Trophoblast cell (in vitro differentiated cells and primary cell): ENCODE measurements at regions not wholly inside any gene's neighbourhood (a gene's known extent, or its start where the extent isn't known, plus 50 kb on each side); places are given as distances from the start of the nearest gene placed in this dataset.

Source experiments
- DNase-seq, 2 donors: peaks; one replicate each; pipeline ENCODE4 v3.0.0-alpha.2; 2016
- H2AFZ ChIP-seq: 2 replicates; pipeline ENCODE4 v1.6.1; 2013; ENCODE audit warnings: low read length, moderate library complexity, mild to moderate bottlenecking; ENCODE audit not compliant: insufficient read depth, poor library complexity
- H2AK5ac ChIP-seq: 2 replicates; pipeline ENCODE4 v1.6.1; 2013; ENCODE audit warnings: mild to moderate bottlenecking, low read length
- H2BK120ac ChIP-seq: 2 replicates; pipeline ENCODE4 v1.6.1; 2013; ENCODE audit warnings: low read length, mild to moderate bottlenecking, moderate library complexity; ENCODE audit not compliant: insufficient read depth, poor library complexity
- H2BK12ac ChIP-seq: 2 replicates; pipeline ENCODE4 v1.6.1; 2013; ENCODE audit warnings: mild to moderate bottlenecking, low read length, moderate library complexity
- H2BK5ac ChIP-seq: 2 replicates; pipeline ENCODE4 v1.6.1; 2013; ENCODE audit warnings: low read length, low read depth, moderate library complexity, mild to moderate bottlenecking; ENCODE audit not compliant: poor library complexity
- H3K14ac ChIP-seq: 2 replicates; pipeline ENCODE4 v1.6.1; 2013; ENCODE audit warnings: mild to moderate bottlenecking, low read length
- H3K18ac ChIP-seq: 2 replicates; pipeline ENCODE4 v1.6.1; 2013; ENCODE audit warnings: mild to moderate bottlenecking, low read length
- H3K23ac ChIP-seq: 2 replicates; pipeline ENCODE4 v1.6.1; 2013; ENCODE audit warnings: low read length
- H3K27ac ChIP-seq: 2 replicates; pipeline ENCODE4 v1.5.1; 2013; ENCODE audit warnings: low read depth, mild to moderate bottlenecking, inconsistent platforms, low read length, moderate library complexity
- H3K27me3 ChIP-seq: 2 replicates; pipeline ENCODE4 v1.6.1; 2013; ENCODE audit warnings: inconsistent platforms, mild to moderate bottlenecking, low read length, moderate library complexity; ENCODE audit not compliant: insufficient read depth
- H3K36me3 ChIP-seq, 2 experiments: 1 replicate in 1 of 2; 2 replicates in 1 of 2; pipeline ENCODE4 v1.6.1; 2013; ENCODE audit warnings: low read length in 2 of 2, mild to moderate bottlenecking in 2 of 2, moderate library complexity in 1 of 2; ENCODE audit not compliant: insufficient read depth in 2 of 2, control insufficient read depth in 1 of 2
- H3K4ac ChIP-seq: 2 replicates; pipeline ENCODE4 v1.6.1; 2013; ENCODE audit warnings: low read depth, mild to moderate bottlenecking, low read length, moderate library complexity
- H3K4me1 ChIP-seq, 2 experiments: 1 replicate in 1 of 2; 2 replicates in 1 of 2; pipeline ENCODE4 v1.6.1; 2013; ENCODE audit warnings: low read length in 2 of 2, mild to moderate bottlenecking in 2 of 2, moderate library complexity in 1 of 2; ENCODE audit not compliant: insufficient read depth in 2 of 2, control insufficient read depth in 1 of 2
- H3K4me2 ChIP-seq: 2 replicates; pipeline ENCODE4 v1.6.1; 2013; ENCODE audit warnings: inconsistent platforms, mild to moderate bottlenecking, low read length, moderate library complexity
- H3K4me3 ChIP-seq: 2 replicates; pipeline ENCODE4 v1.5.1; 2013; ENCODE audit warnings: mild to moderate bottlenecking, low read depth, low read length, inconsistent platforms
- H3K79me1 ChIP-seq: one replicate; pipeline ENCODE4 v1.6.1; 2013; ENCODE audit warnings: low read length
- H3K79me2 ChIP-seq: 2 replicates; pipeline ENCODE4 v1.6.1; 2013; ENCODE audit warnings: low read length, mild to moderate bottlenecking; ENCODE audit not compliant: control insufficient read depth, insufficient read depth, poor library complexity
- H3K9ac ChIP-seq: 2 replicates; pipeline ENCODE4 v1.6.1; 2013; ENCODE audit warnings: mild to moderate bottlenecking, low read length
- H3K9me3 ChIP-seq: 2 replicates; pipeline ENCODE4 v1.6.1; 2013; ENCODE audit warnings: low read depth, mild to moderate bottlenecking, control low read depth, inconsistent platforms, low read length; ENCODE audit not compliant: insufficient read depth
- H4K12ac ChIP-seq: 2 replicates; pipeline ENCODE4 v1.6.1; 2013; ENCODE audit warnings: low read depth, mild to moderate bottlenecking, low read length, moderate library complexity
- H4K8ac ChIP-seq: 2 replicates; pipeline ENCODE4 v1.6.1; 2013; ENCODE audit warnings: low read depth, mild to moderate bottlenecking, low read length, moderate library complexity
- H4K91ac ChIP-seq: one replicate; pipeline ENCODE4 v1.6.1; 2013; ENCODE audit warnings: low read depth, mild to moderate bottlenecking, low read length, moderate library complexity
- WGBS: extraction: QIAGEN DNeasy Blood & Tissue Kit; methylation state at CpG from one replicate; pipeline ENCODE4 v1.1.7; 2013; ENCODE audit warnings: missing lambda C conversion rate; ENCODE audit not compliant: insufficient read length, insufficient coverage; ENCODE audit errors: extremely low coverage; 5-methylcytosine and 5-hydroxymethylcytosine counted together

GRCh38 chr1:87202922-87203655 is 125.6 kb upstream of the LMO4 start:
- no peaks in the 10 kb centered on the region for H3K79me2 ChIP-seq
- H2AK5ac ChIP-seq = no peak overlapping the region
- H3K4me3 ChIP-seq = no peak overlapping the region
- H2AFZ ChIP-seq = no peak overlapping the region
- no peaks in the 10 kb centered on the region for H3K9me3 ChIP-seq
- no peaks in the 10 kb centered on the region for H3K79me1 ChIP-seq
- H3K14ac ChIP-seq = no peak overlapping the region
- H3K27me3 ChIP-seq = no peaks in the 10 kb centered on the region
- no peak overlapping the region for H4K12ac ChIP-seq
- DNase-seq = no peak
- H3K4ac ChIP-seq = no peak overlapping the region
- no peak overlapping the region for H4K8ac ChIP-seq
- H3K4me2 ChIP-seq = no peak overlapping the region
- H4K91ac ChIP-seq = no peak overlapping the region
- H3K4me1 ChIP-seq = peaks cover 0 to 4% of the 10 kb centered on the region in 2 experiments
- no peaks in the 10 kb centered on the region for H3K36me3 ChIP-seq
- H3K27ac ChIP-seq = no peak overlapping the region
- WGBS = no CpG with 5 or more reads among the region's 16 CpGs
- no peak overlapping the region for H2BK12ac ChIP-seq
- H3K23ac ChIP-seq = no peak overlapping the region
- no peak overlapping the region for H2BK5ac ChIP-seq
- no peak overlapping the region for H2BK120ac ChIP-seq
- no peak overlapping the region for H3K18ac ChIP-seq
- no peak overlapping the region for H3K9ac ChIP-seq

GRCh38 chr1:87203904-87204303 is 124.8 kb upstream of the LMO4 start:
- no peak overlapping the region for H2BK120ac ChIP-seq

DNA sequence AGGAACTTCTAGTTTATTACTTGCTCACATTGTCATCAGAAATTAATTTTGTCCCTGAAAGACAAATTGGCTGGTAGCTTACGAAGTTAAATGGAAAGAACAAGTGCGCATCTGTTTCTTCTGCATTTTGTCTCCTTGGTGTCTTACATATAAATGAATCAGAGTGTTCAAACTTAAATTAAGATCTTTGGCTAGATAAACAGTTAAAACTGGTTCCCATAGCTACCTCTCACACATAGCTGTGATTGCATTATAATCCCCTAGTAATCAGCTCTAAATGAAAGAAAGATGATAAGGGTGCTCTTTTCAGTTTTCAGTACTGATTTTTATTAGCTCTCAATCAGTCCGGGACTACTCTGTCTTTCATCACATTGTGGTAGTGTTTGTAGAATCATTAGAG is 124.2 kb upstream of the LMO4 start:
- Histone ChIP-seq H3K27me3 (no peaks in the 10 kb centered on the region), H2AFZ (no peak overlapping the region), H3K4me2 (no peak overlapping the region), H2BK5ac (no peak overlapping the region), H3K4ac (no peak overlapping the region), H4K91ac (no peak overlapping the region), H2BK120ac (no peak overlapping the region), H2BK12ac (no peak overlapping the region), H3K18ac (no peak overlapping the region), H3K36me3 (no peaks in the 10 kb centered on the region), H2AK5ac (no peak overlapping the region), H3K9me3 (no peaks in the 10 kb centered on the region), H3K4me1 (peaks cover 0 to 4% of the 10 kb centered on the region in 2 experiments), H4K12ac (no peak overlapping the region), H3K9ac (no peak overlapping the region), H3K14ac (no peak overlapping the region), H3K27ac (no peak overlapping the region), H4K8ac (no peak overlapping the region), H3K79me2 (no peaks in the 10 kb centered on the region), H3K79me1 (no peaks in the 10 kb centered on the region), H3K23ac (no peak overlapping the region), H3K4me3 (no peak overlapping the region)
- no CpG with 5 or more reads among the region's 3 CpGs for WGBS
- no peak for DNase-seq

More at GRCh38 chr1:87203904-87204303, 124.8 kb upstream of the LMO4 start:
- Histone ChIP-seq H3K23ac (no peak overlapping the region), H3K9me3 (no peaks in the 10 kb centered on the region), H3K4me3 (no peak overlapping the region), H4K8ac (no peak overlapping the region), H3K18ac (no peak overlapping the region), H3K27ac (no peak overlapping the region), H3K79me1 (no peaks in the 10 kb centered on the region), H2AFZ (no peak overlapping the region), H2BK12ac (no peak overlapping the region), H4K91ac (no peak overlapping the region), H2AK5ac (no peak overlapping the region), H3K36me3 (no peaks in the 10 kb centered on the region), H3K4me2 (no peak overlapping the region), H3K27me3 (no peaks in the 10 kb centered on the region), H3K4ac (no peak overlapping the region), H3K79me2 (no peaks in the 10 kb centered on the region), H3K14ac (no peak overlapping the region), H3K9ac (no peak overlapping the region), H2BK5ac (no peak overlapping the region), H3K4me1 (peaks cover 0 to 4% of the 10 kb centered on the region in 2 experiments), H4K12ac (no peak overlapping the region)
- DNase-seq = peak in 1 of 2 donors; percentile 44
- WGBS = no CpG with 5 or more reads among the region's 5 CpGs

- no peak overlapping the region for H3K14ac ChIP-seq
Observed at GRCh38 chr1:87204921-87205320, 123.8 kb upstream of the LMO4 start.

More at GRCh38 chr1:87204921-87205320, 123.8 kb upstream of the LMO4 start:
- H3K9ac ChIP-seq = no peak overlapping the region
- WGBS = no CpG with 5 or more reads among the region's 8 CpGs
- H3K9me3 ChIP-seq = no peaks in the 10 kb centered on the region
- peaks cover 0 to 4% of the 10 kb centered on the region in 2 experiments for H3K4me1 ChIP-seq
- H4K91ac ChIP-seq = no peak overlapping the region
- H3K23ac ChIP-seq = no peak overlapping the region
- H2AK5ac ChIP-seq = no peak overlapping the region
- no peaks in the 10 kb centered on the region for H3K27me3 ChIP-seq
- no peak overlapping the region for H3K18ac ChIP-seq
- H2BK5ac ChIP-seq = no peak overlapping the region
- H4K12ac ChIP-seq = no peak overlapping the region
- no peak for DNase-seq
- H3K4ac ChIP-seq = no peak overlapping the region
- H2BK120ac ChIP-seq = no peak overlapping the region
- H3K79me2 ChIP-seq = no peaks in the 10 kb centered on the region
- H3K79me1 ChIP-seq = no peaks in the 10 kb centered on the region
- H3K36me3 ChIP-seq = no peaks in the 10 kb centered on the region
- H4K8ac ChIP-seq = no peak overlapping the region
- H3K27ac ChIP-seq = no peak overlapping the region
- H2BK12ac ChIP-seq = no peak overlapping the region
- H3K4me2 ChIP-seq = no peak overlapping the region
- no peak overlapping the region for H3K4me3 ChIP-seq
- H2AFZ ChIP-seq = no peak overlapping the region
